Testis (tissue), 2 donors: ENCODE measurements at regions not wholly inside any gene's neighbourhood (a gene's known extent, or its start where the extent isn't known, plus 50 kb on each side); places are given as distances from the start of the nearest gene placed in this dataset.

ENCODE experiments used
- DNase-seq: peaks from one replicate; pipeline ENCODE4 v3.0.0-alpha.2; 2019
- H3K27ac ChIP-seq, 2 donors: fragments of 200-600 bp; sonication (generic); one replicate each; pipeline ENCODE4 v1.5.1; 2019
- H3K27me3 ChIP-seq: fragments of 200-600 bp; sonication (generic); one replicate; pipeline ENCODE4 v1.5.1; 2019
- H3K36me3 ChIP-seq: fragments of 200-600 bp; sonication (generic); one replicate; pipeline ENCODE4 v1.5.1; 2017; ENCODE audit warnings: low read depth; ENCODE audit errors: missing control alignments
- H3K4me1 ChIP-seq: fragments of 200-600 bp; sonication (generic); one replicate; pipeline ENCODE4 v1.5.1; 2019
- H3K4me3 ChIP-seq, 2 donors: fragments of 200-600 bp; sonication (generic); one replicate each; pipeline ENCODE4 v1.5.1; 2017 to 2019
- H3K9me3 ChIP-seq: fragments of 200-600 bp; sonication (generic); one replicate; pipeline ENCODE4 v1.5.1; 2017
- CTCF ChIP-seq, 3 experiments: fragments of 450-650 bp in 2 of 3; fragments of 200-600 bp in 1 of 3; sonication (generic) in 1 of 3; IDR thresholded peaks; one replicate each; pipeline ENCODE4 v1.5.1; 2016 to 2019; ENCODE audit warnings: antibody characterized with exemption in 3 of 3, mild to moderate bottlenecking in 2 of 3, moderate library complexity in 1 of 3
- POLR2A ChIP-seq: fragments of 450-650 bp; IDR thresholded peaks from one replicate; pipeline ENCODE4 v1.6.1; 2017; ENCODE audit warnings: antibody characterized with exemption, mild to moderate bottlenecking, moderate library complexity
- WGBS, 2 donors: methylation state at CpG; one replicate each; pipeline ENCODE4 v1.1.5; 2018; 5-methylcytosine and 5-hydroxymethylcytosine counted together
- intact Hi-C: fragments of 100-400 bp; cut with DNase I; formaldehyde crosslinking; loops from one replicate; pipeline ENCODE4 v1.15.1; 2023; ENCODE audit warnings: low total_unique reads

- Histone ChIP-seq H3K9me3 (no peaks in the 10 kb centered on the region), H3K4me1 (no peaks in the 10 kb centered on the region), H3K27ac (no peak overlapping the region), H3K36me3 (no peaks in the 10 kb centered on the region), H3K27me3 (no peaks in the 10 kb centered on the region), H3K4me3 (no peak overlapping the region)
- WGBS, 2 donors = 70 to 73% methylated on average over 3 of the region's 3 CpGs
- intact Hi-C loops = no loop called here
- DNase-seq = no peak
- no peak for TF ChIP-seq CTCF (IDR thresholded peaks at IDR 0.05)
- TF ChIP-seq POLR2A = no peak
Observed at GRCh38 chr18:73646772-73647171, 500.9 kb downstream of the FBXO15 start.

DNA sequence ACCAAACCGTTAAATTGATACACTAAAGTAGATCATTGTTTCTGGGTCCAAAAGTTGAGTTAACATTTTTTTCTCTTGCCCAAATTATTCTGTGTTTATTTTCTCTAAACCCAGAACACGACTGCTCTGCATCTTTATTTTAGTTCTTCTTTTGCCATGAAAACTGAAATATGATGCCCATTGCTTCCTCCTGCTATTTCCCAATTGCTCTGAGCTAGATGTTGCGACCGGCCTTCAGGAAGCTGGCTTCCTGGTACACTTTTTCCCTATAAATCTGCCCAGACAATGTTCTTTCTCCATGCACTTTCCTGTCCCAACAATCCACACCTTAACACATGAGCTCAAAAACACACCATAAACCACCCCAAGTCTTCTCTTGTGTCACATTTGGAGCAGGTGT, 501.4 kb downstream of the FBXO15 start:
- no peak overlapping the region for H3K4me3 ChIP-seq
- H3K27me3 ChIP-seq = no peaks in the 10 kb centered on the region
- no peak for DNase-seq
- H3K27ac ChIP-seq = no peak overlapping the region
- 57 to 58% methylated on average over 4 of the region's 4 CpGs for WGBS, 2 donors
- TF ChIP-seq CTCF (IDR thresholded peaks at IDR 0.05) (no peak), POLR2A (no peak)
- H3K36me3 ChIP-seq = no peaks in the 10 kb centered on the region
- intact Hi-C loops = no loop called here
- no peaks in the 10 kb centered on the region for H3K4me1 ChIP-seq
- no peaks in the 10 kb centered on the region for H3K9me3 ChIP-seq

DNA sequence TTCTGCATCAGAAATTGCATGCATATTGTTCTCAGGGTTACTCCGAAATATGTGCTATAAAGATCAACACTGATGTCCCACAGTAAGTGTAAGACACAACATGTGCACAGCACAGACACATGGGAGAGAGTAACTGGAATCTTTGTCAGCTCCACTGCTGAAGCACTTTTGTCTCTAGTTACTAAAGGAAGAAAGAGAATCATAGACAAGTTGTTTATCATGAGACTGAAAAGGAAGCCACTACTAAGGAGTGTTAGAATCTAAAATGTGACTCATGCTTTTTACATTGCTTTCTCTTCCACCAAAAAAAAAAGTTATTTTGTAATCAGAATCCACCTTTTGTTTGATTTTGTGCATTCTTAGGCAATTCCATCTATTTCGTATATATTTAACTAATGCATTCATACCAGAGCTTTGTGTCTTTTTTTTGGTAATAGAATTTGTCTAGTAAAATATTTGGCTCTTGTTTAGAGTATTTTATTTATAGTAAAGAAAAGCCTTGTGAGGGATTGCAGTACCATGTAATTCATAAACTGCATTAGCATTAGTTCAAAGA, 502.4 kb downstream of the FBXO15 start:
- intact Hi-C loops = no loop called here
- Histone ChIP-seq H3K4me3 (no peak overlapping the region), H3K4me1 (no peaks in the 10 kb centered on the region), H3K27me3 (no peaks in the 10 kb centered on the region), H3K36me3 (no peaks in the 10 kb centered on the region), H3K9me3 (no peaks in the 10 kb centered on the region), H3K27ac (no peak overlapping the region)
- TF ChIP-seq POLR2A (no peak), CTCF (IDR thresholded peaks at IDR 0.05) (no peak)
- 87 to 89% methylated on average over 2 of the region's 2 CpGs for WGBS, 2 donors
- DNase-seq = no peak

GRCh38 chr18:73639788-73640187, 507.8 kb downstream of the FBXO15 start:
- 77 to 82% methylated on average over 6 of the region's 6 CpGs for WGBS, 2 donors
- intact Hi-C loops = no loop called here
- H3K27me3 ChIP-seq = no peaks in the 10 kb centered on the region
- no peaks in the 10 kb centered on the region for H3K36me3 ChIP-seq
- TF ChIP-seq CTCF (IDR thresholded peaks at IDR 0.05) = no peak
- no peak for TF ChIP-seq POLR2A
- H3K4me1 ChIP-seq = no peaks in the 10 kb centered on the region
- H3K27ac ChIP-seq = no peak overlapping the region
- H3K4me3 ChIP-seq = no peak overlapping the region
- H3K9me3 ChIP-seq = no peaks in the 10 kb centered on the region
- DNase-seq = no peak

GRCh38 chr18:73638709-73639108, 508.9 kb downstream of the FBXO15 start:
- H3K4me1 ChIP-seq = no peaks in the 10 kb centered on the region
- H3K36me3 ChIP-seq = no peaks in the 10 kb centered on the region
- no peak for DNase-seq
- H3K27me3 ChIP-seq = no peaks in the 10 kb centered on the region
- H3K27ac ChIP-seq = no peak overlapping the region
- intact Hi-C loops = no loop called here
- H3K4me3 ChIP-seq = no peak overlapping the region
- TF ChIP-seq POLR2A = no peak
- TF ChIP-seq CTCF (IDR thresholded peaks at IDR 0.05) = no peak
- no peaks in the 10 kb centered on the region for H3K9me3 ChIP-seq
